Stomach (tissue), 4 donors: ENCODE measurements at regions not wholly inside any gene's neighbourhood (a gene's known extent, or its start where the extent isn't known, plus 50 kb on each side); places are given as distances from the start of the nearest gene placed in this dataset.

Source experiments
- EP300 ChIP-seq: sonication (generic); formaldehyde crosslinking; IDR thresholded peaks from one replicate; pipeline ENCODE4 v1.6.1; 2017; ENCODE audit warnings: antibody characterized with exemption
- TF ChIP-seq, protein P1 (sequence below), 7 experiments: fragments of 450-650 bp in 4 of 7; fragments of 200-600 bp in 3 of 7; sonication (generic) in 3 of 7; IDR thresholded peaks; one replicate each; pipeline ENCODE4 v1.5.1; 2016 to 2019; ENCODE audit warnings: antibody characterized with exemption in 7 of 7, control low read depth in 2 of 7, mild to moderate bottlenecking in 1 of 7

DNA sequence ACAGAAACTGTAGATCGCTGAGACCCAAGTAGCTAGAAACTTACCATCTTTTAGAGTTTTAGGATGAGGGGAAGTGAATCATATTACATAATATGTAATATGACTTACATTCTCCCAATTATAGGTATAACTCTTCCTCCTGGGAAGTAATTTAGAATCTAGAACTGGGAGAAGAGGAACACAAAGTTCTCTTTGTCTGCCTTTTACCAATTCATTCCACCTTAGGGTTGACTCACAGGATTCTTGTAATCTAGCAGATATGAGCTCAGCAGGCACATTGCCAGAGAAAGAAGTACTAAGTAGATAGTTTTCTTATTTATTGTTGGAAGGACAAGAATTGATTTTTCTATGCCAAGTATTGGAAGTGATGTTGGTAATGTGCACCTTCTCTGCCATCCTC is 58.0 kb upstream of the CCSER1 start:
- TF ChIP-seq, protein P1, sequence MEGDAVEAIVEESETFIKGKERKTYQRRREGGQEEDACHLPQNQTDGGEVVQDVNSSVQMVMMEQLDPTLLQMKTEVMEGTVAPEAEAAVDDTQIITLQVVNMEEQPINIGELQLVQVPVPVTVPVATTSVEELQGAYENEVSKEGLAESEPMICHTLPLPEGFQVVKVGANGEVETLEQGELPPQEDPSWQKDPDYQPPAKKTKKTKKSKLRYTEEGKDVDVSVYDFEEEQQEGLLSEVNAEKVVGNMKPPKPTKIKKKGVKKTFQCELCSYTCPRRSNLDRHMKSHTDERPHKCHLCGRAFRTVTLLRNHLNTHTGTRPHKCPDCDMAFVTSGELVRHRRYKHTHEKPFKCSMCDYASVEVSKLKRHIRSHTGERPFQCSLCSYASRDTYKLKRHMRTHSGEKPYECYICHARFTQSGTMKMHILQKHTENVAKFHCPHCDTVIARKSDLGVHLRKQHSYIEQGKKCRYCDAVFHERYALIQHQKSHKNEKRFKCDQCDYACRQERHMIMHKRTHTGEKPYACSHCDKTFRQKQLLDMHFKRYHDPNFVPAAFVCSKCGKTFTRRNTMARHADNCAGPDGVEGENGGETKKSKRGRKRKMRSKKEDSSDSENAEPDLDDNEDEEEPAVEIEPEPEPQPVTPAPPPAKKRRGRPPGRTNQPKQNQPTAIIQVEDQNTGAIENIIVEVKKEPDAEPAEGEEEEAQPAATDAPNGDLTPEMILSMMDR (IDR thresholded peaks at IDR 0.05), result no peak
- no peak for TF ChIP-seq EP300
